Activated naive CD4-positive, alpha-beta T cell treated with anti-CD3 and anti-CD28 coated beads, Interleukin-2, amount 50 U/mL, for 24 hours (primary cell): ENCODE measurements at regions not wholly inside any gene's neighbourhood (a gene's known extent, or its start where the extent isn't known, plus 50 kb on each side); places are given as distances from the start of the nearest gene placed in this dataset.
"Not testable (repeated sequence)": the region's sequence is repeated elsewhere in the genome, so short reads cannot be mapped to it uniquely, and the experiment has no call there.

ENCODE experiments used
- H3K27ac Mint-ChIP-seq: one replicate; pipeline ENCODE4 v1.8.0; 2021; ENCODE audit warnings: mild to moderate bottlenecking, mixed read lengths
- H3K27me3 Mint-ChIP-seq: one replicate; pipeline ENCODE4 v1.8.0; 2021; ENCODE audit warnings: mixed read lengths
- H3K36me3 Mint-ChIP-seq: one replicate; pipeline ENCODE4 v1.8.0; 2021; ENCODE audit warnings: mixed read lengths
- H3K4me1 Mint-ChIP-seq: one replicate; pipeline ENCODE4 v1.8.0; 2021; ENCODE audit warnings: mixed read lengths
- H3K4me3 Mint-ChIP-seq: one replicate; pipeline ENCODE4 v1.8.0; 2021; ENCODE audit warnings: mild to moderate bottlenecking, mixed read lengths
- H3K9me3 Mint-ChIP-seq: one replicate; pipeline ENCODE4 v1.8.0; 2021; ENCODE audit warnings: mixed read lengths

GRCh38 chr6:21855811-21856455 lies 262.4 kb downstream of the SOX4 start:
- no peak overlapping the region for H3K27ac Mint-ChIP-seq
- H3K4me3 Mint-ChIP-seq = no peak overlapping the region
- no peaks in the 10 kb centered on the region for H3K9me3 Mint-ChIP-seq
- H3K36me3 Mint-ChIP-seq = no peaks in the 10 kb centered on the region
- H3K27me3 Mint-ChIP-seq = no peaks in the 10 kb centered on the region
- no peaks in the 10 kb centered on the region for H3K4me1 Mint-ChIP-seq

DNA sequence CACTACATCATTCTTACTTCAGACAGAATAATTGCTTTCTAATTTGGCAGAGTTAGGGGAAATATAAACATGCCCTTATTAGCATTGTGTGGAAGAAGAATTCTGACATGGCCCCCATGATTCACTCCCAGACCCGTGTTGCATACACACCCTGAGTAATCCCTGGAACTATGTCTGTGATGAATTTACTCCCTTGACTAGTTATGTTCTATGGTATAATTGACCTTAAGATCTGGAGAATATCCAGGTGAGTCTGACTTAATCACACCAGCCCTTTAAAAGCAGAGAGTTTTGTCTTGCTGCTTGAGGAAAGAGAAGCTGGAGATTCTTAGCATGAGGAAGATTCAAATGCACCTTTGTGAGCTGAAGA lies 262.9 kb downstream of the SOX4 start:
- no peak overlapping the region for H3K27ac Mint-ChIP-seq
- no peaks in the 10 kb centered on the region for H3K4me1 Mint-ChIP-seq
- no peaks in the 10 kb centered on the region for H3K36me3 Mint-ChIP-seq
- no peak overlapping the region for H3K4me3 Mint-ChIP-seq
- no peaks in the 10 kb centered on the region for H3K27me3 Mint-ChIP-seq
- peaks cover 3% of the 10 kb centered on the region for H3K9me3 Mint-ChIP-seq

GRCh38 chr6:21856844-21857243 lies 263.3 kb downstream of the SOX4 start:
- Mint-ChIP-seq H3K27me3 (no peaks in the 10 kb centered on the region), H3K4me1 (no peaks in the 10 kb centered on the region), H3K4me3 (no peak overlapping the region), H3K36me3 (no peaks in the 10 kb centered on the region), H3K27ac (no peak overlapping the region), H3K9me3 (peaks cover 3% of the 10 kb centered on the region)

DNA sequence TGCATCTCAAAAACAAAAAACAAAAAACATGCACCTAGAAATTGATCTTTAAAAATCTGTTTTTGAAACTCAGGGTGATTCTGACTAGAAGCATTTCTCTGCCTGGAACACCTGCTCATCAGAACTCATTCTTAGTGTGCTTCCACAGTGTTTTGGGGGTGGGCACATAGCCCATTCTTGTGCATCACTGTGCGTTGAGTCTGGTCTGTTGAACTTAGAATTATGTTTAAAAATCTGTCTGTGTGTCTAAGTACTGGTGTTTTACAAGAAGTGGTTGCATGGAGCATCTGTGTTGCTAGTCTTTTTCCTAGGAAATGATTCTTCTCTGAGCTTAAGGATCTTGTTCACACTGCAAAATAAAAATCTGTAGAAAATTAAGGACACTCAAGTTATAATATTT lies 264.5 kb downstream of the SOX4 start:
- Mint-ChIP-seq H3K27ac (no peak overlapping the region), H3K4me1 (no peaks in the 10 kb centered on the region), H3K36me3 (no peaks in the 10 kb centered on the region), H3K4me3 (no peak overlapping the region), H3K27me3 (no peaks in the 10 kb centered on the region), H3K9me3 (peaks cover 3% of the 10 kb centered on the region)

DNA sequence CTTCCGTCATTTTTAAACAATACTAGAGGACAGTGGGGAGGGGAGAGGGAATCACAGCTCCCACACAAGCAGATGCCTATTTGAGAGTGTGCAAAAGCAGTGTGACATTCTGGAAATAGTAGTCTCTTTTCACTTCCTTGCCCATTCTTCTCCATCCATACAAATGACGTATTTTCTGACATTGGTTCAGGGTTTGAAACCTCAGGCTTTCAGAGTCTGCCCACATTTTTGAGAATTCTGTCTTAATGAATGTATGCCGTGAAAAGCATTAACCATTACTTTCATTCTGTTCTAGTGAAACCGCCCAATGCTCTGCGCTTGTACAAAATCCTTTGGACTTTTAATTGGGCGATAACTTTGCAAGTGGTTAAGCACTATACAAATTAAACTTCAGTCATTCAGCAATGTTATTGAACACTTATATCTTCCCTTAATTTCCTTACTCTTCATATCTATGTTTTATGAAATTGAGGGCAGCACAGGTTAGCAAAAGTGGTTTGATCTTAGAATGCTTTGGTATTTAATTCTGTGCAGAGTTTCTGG lies 265.7 kb downstream of the SOX4 start:
- peaks cover 3% of the 10 kb centered on the region for H3K9me3 Mint-ChIP-seq
- no peaks in the 10 kb centered on the region for H3K27me3 Mint-ChIP-seq
- H3K4me1 Mint-ChIP-seq = no peaks in the 10 kb centered on the region
- H3K36me3 Mint-ChIP-seq = no peaks in the 10 kb centered on the region
- no peak overlapping the region for H3K27ac Mint-ChIP-seq
- H3K4me3 Mint-ChIP-seq = no peak overlapping the region

- H3K4me1 Mint-ChIP-seq = no peaks in the 10 kb centered on the region
- no peaks in the 10 kb centered on the region for H3K36me3 Mint-ChIP-seq
- H3K27me3 Mint-ChIP-seq = no peaks in the 10 kb centered on the region
- no peak overlapping the region for H3K4me3 Mint-ChIP-seq
- H3K27ac Mint-ChIP-seq = no peak overlapping the region
- peaks cover 3% of the 10 kb centered on the region for H3K9me3 Mint-ChIP-seq
Observed at GRCh38 chr6:21861942-21862341, 268.4 kb downstream of the SOX4 start.

GRCh38 chr6:21864206-21864605 lies 270.7 kb downstream of the SOX4 start:
- Mint-ChIP-seq H3K4me1 (no peaks in the 10 kb centered on the region), H3K9me3 (peaks cover 7% of the 10 kb centered on the region), H3K27me3 (no peaks in the 10 kb centered on the region), H3K4me3 (no peak overlapping the region), H3K27ac (no peak overlapping the region), H3K36me3 (no peaks in the 10 kb centered on the region)

DNA sequence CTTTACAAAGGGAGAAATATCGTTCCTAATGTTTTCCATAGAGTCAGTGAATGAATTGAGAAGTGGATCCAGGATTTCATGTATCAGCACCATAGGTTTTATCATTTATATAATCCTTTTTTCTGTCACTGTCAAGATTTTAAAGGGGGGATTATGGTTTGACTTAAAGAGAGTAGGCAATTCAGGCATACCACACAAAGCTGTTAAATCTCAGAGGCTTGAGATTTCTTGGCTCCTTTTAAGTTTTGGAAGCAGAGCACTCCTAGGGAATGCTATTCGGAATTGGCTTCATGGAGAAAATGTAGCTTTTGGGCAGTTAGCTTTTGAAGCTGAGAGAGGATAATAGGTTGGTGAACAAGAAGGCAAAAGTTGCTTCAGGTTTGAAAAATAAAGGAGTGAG lies 274.7 kb downstream of the SOX4 start:
- H3K27ac Mint-ChIP-seq = no peak overlapping the region
- H3K36me3 Mint-ChIP-seq = no peaks in the 10 kb centered on the region
- H3K4me3 Mint-ChIP-seq = no peak overlapping the region
- no peaks in the 10 kb centered on the region for H3K4me1 Mint-ChIP-seq
- peaks cover 4% of the 10 kb centered on the region for H3K9me3 Mint-ChIP-seq
- H3K27me3 Mint-ChIP-seq = peaks cover 3% of the 10 kb centered on the region

DNA sequence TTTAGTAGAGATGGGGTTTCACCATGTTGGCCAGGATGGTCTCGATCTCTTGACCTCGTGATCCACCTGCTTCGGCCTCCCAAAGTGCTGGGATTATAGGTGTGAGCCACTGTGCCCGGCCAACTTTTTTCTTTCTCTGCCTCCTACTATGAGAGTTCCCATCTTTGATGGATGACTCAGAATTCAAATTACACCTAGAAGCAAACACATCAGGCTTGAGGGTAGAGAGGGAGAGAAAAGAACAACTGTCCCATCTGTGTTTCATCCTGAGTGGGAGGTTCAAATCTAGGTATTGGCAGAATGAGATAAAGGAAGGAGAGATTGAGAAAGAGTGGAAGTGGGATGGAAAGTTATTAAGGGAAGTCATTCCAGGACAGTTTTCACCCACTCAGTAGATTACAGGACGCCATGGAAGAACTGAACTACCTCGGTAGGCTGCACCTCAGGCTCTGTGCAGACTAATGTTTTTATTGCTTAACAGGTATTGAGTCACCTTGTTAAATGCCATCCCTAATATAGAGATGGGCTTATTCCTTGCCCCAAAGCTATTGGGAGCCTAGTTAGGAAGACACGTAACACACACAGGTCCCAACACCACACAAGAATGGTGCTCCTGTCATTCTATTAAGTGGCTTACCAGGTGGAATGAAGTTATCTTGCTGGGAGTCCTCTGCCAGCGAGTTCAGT lies 275.7 kb downstream of the SOX4 start:
- Mint-ChIP-seq H3K4me1 (no peaks in the 10 kb centered on the region), H3K9me3 (peaks cover 8% of the 10 kb centered on the region), H3K27me3 (peaks cover 3% of the 10 kb centered on the region), H3K27ac (no peak overlapping the region), H3K36me3 (no peaks in the 10 kb centered on the region), H3K4me3 (no peak overlapping the region)

DNA sequence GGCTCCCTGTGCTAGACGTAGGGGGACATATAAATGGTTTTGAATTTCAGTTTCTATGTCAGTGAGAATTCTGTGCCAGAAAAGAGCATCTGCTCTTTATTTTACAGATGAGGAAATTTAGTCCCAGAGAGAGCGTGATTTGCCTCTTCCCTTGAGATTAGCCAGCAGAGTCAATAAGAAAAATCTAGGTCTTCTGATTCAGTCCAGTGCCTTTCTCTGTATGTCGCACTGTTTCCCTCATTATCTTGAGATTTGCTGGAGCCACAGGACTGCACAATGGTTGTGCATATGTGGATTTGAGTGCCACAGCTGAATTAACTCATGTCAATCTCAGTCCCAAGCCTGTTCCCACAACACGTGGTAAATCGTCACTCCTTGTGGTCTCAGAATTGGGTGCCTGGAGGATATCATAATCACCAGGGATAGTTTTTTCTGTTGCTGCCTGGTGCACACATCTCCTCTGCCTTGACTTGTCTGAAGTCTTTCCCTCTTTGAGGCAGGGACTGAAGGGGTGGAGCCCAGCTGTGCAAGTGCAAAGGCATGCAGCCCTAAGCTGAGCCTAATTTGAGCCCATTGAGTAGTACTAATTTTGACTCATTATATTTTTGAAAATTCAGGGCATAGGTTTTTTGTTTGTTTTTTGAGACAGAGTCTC lies 276.7 kb downstream of the SOX4 start:
- peaks cover 3% of the 10 kb centered on the region for H3K27me3 Mint-ChIP-seq
- no peaks in the 10 kb centered on the region for H3K36me3 Mint-ChIP-seq
- no peak overlapping the region for H3K4me3 Mint-ChIP-seq
- no peak overlapping the region for H3K27ac Mint-ChIP-seq
- peaks cover 8% of the 10 kb centered on the region for H3K9me3 Mint-ChIP-seq
- H3K4me1 Mint-ChIP-seq = no peaks in the 10 kb centered on the region

DNA sequence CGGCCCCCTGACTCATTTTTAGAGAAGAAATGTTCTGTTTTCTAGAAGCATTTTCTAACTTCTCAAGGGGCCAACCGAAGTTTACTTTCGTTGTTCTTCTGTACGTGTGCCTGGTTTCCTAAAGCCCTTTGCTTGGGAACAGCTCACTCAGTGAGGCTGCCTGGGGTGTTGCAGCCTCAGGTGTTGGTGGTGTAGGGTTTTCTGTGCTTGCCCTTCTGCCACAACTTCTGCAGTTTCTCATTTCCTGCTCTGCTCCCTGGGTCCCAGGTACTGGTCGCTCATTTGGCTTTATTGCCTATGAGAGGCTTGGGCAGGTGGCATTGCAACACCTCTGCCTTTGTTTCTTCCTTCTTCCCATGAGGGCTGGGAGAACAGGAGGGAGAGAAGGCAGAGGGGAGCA lies 278.3 kb downstream of the SOX4 start:
- Mint-ChIP-seq H3K27ac (no peak overlapping the region), H3K4me1 (no peaks in the 10 kb centered on the region), H3K4me3 (no peak overlapping the region), H3K9me3 (peaks cover 8% of the 10 kb centered on the region), H3K36me3 (no peaks in the 10 kb centered on the region), H3K27me3 (peaks cover 3% of the 10 kb centered on the region)

DNA sequence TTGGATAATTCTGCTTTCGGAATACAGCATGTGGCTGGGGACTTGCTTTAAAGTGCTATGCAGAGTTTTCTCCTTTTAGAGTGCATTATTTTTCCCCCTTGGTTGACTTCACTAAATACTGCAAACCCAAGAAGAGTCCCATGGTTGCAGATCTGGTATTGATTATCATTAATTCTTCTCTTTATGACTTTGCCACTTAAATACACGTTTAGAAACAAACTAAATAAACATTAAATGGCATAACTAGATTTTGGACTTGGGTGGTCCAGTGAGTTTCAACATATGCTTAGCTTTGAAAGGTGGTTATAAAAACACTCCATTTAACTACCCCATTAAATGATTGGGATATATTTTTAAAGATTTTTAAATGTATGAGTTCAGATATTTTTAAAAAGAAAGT lies 279.2 kb downstream of the SOX4 start:
- Mint-ChIP-seq H3K4me1 (peaks cover 6% of the 10 kb centered on the region), H3K27ac (no peak overlapping the region), H3K27me3 (peaks cover 3% of the 10 kb centered on the region), H3K4me3 (no peak overlapping the region), H3K9me3 (peaks cover 13% of the 10 kb centered on the region), H3K36me3 (no peaks in the 10 kb centered on the region)

DNA sequence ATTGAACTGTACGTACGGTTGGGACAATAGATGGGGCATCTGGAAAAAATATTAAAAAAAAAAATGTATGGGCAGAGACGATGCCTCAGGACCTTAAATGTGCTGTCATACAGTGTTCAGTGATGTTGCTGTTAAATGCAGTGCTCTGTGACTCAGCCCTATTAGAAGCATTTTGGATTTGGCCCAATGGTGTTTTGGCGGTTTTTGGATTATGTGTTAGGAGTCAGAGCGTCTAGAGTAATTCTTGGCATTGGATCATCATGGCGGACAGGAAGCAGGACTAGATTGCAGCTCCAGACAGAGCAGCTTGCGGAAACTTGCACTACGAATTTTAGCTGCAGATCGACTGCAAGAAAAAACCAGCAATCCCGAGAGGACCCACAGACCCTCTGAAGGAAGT lies 280.0 kb downstream of the SOX4 start:
- Mint-ChIP-seq H3K9me3 (peaks cover 9% of the 10 kb centered on the region), H3K36me3 (no peaks in the 10 kb centered on the region), H3K4me1 (peaks cover 6% of the 10 kb centered on the region), H3K27ac (no peak overlapping the region), H3K27me3 (peaks cover 3% of the 10 kb centered on the region), H3K4me3 (no peak overlapping the region)

GRCh38 chr6:21874372-21874771 lies 280.8 kb downstream of the SOX4 start:
- H3K4me1 Mint-ChIP-seq = peaks cover 6% of the 10 kb centered on the region
- H3K4me3 Mint-ChIP-seq = no peak overlapping the region
- H3K27me3 Mint-ChIP-seq = peaks cover 3% of the 10 kb centered on the region
- peaks cover 9% of the 10 kb centered on the region for H3K9me3 Mint-ChIP-seq
- H3K27ac Mint-ChIP-seq = no peak overlapping the region
- H3K36me3 Mint-ChIP-seq = no peaks in the 10 kb centered on the region

DNA sequence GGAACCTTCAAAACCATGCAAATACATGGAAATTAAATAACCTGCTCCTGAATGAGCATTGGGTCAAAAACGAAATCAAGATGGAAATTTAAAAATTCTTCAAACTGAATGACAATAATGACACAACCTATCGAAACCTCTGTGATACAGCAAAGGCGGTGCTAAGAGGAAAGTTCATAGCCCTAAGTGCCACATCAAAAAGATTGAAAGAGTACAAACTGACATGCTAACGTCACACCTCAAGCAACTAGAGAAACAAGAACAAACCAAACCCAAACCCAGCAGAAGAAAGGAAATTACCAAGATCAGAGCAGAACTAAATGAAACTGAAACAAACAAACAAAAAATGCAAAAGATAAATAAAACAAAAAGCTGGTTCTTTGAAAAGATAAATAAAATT lies 283.5 kb downstream of the SOX4 start:
- H3K9me3 Mint-ChIP-seq, H3K36me3 Mint-ChIP-seq, H3K27me3 Mint-ChIP-seq, H3K4me3 Mint-ChIP-seq, H3K4me1 Mint-ChIP-seq, H3K27ac Mint-ChIP-seq: not testable (repeated sequence)

DNA sequence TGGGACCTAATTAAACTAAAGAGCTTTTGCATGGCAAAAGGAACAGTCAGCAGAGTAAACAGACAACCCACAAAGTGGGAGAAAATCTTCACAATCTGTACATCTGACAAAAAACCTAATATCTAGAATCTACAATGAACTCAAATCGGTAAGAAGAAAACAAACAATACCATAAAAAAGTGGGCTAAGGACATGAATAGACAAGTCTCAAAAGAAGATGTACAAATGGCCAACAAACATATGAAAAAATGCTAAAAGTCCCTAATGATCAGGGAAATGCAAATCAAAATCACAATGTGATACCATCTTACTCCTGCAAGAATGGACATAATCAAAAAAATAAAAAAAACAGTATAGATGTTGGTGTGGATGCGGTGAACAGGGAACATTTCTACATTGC lies 286.7 kb downstream of the SOX4 start:
- not testable (repeated sequence) for H3K4me1 Mint-ChIP-seq, H3K36me3 Mint-ChIP-seq, H3K4me3 Mint-ChIP-seq

More for the DNA sequence above, 286.7 kb downstream of the SOX4 start:
- H3K9me3 Mint-ChIP-seq, H3K27ac Mint-ChIP-seq, H3K27me3 Mint-ChIP-seq: not testable (repeated sequence)
